ENCODE measurements at regions not wholly inside any gene's neighbourhood (a gene's known extent, or its start where the extent isn't known, plus 50 kb on each side); places are given as distances from the start of the nearest gene placed in this dataset.

DNA sequence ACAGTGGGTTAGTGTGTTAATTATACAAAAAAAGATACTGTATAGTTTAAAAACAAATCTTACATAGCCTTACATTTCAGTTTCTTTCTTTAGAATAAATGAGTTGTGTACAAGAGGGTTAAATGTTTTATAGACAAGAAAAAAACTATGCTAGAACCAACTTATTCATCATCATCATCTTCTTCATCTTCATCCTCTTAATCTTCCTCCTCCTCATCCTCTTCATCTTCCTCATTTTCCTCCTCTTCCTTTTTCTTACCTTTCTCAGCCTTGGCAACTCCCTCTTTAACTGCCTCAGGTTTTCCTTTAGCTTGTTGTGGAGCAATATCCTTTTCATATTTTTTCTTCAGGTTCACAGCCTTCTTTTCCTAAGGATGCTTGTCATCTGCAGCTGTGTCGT, 53.7 kb downstream of the RPS12 start:
- DNase-seq (ENCODE audit: low read depth in 2 of 2), result no peak

GRCh38 chr6:132872923-132873322, 58.6 kb downstream of the RPS12 start:
- DNase-seq (ENCODE audit: low read depth in 2 of 2), result no peak

GRCh38 chr6:132877003-132877402, 62.6 kb downstream of the RPS12 start:
- no peak for DNase-seq (ENCODE audit: low read depth in 2 of 2)

- peak in 1 of 2 donors; percentile 65 for DNase-seq (ENCODE audit: low read depth in 2 of 2)
Measured at GRCh38 chr6:132887204-132887603, 72.8 kb downstream of the RPS12 start.

DNA sequence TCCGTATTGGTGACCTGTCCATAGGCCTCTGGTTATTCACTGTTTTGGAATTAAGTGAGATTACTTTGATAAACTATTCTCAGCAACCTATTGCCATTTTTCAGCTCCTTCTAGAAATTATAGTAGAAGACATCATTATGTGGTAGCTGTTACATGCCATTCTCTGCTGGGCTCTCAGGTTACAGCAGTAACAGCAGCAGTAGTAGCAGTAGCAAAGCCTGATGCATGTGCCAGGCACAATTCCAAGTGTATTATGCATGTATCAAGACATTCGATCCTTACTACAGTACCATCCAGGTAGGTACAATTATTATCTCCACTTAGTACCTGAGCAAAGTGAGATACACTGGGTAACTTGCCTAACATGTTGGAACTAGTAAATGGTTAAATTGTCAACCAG, 74.3 kb downstream of the RPS12 start:
- no peak for DNase-seq (ENCODE audit: low read depth in 2 of 2)

DNA sequence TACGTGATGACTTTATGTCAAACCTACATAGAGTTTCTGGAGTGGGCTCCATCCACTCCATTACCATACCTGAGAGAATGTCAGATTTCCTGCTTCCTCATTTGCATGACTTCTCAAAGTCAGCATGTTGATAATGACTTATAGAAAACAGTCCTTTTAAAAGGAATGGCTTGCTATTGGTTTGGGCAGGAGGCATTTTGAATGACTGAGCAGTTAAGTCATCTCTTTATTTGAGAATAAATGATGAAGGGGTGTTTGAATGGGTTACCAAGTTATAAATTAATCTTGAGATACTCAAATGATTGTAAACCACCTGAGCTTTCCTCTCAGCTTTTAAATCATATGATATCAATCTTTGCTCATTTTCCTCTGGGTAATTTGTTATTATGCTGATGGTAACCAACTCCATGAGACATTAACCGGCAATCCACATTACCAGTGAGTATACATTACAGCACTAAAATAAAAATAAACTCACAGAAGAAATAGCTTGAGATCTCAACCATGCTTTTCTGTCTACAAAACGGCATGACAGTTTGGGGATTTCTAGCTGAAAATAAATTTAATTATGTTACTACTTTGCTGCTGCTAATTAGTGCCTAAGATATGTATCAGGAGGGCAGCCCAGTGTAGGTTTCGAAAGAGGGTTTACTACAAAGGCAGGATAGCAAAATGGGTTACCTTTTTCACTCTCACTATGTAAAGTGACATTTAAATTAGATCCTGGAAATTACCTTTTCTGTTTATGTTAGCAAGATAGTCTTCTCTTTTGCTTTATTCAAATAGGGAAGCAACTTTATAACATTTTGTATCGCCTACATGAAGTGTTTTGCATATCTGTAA, 78.8 kb downstream of the RPS12 start:
- no peak for DNase-seq (ENCODE audit: low read depth in 2 of 2)

DNA sequence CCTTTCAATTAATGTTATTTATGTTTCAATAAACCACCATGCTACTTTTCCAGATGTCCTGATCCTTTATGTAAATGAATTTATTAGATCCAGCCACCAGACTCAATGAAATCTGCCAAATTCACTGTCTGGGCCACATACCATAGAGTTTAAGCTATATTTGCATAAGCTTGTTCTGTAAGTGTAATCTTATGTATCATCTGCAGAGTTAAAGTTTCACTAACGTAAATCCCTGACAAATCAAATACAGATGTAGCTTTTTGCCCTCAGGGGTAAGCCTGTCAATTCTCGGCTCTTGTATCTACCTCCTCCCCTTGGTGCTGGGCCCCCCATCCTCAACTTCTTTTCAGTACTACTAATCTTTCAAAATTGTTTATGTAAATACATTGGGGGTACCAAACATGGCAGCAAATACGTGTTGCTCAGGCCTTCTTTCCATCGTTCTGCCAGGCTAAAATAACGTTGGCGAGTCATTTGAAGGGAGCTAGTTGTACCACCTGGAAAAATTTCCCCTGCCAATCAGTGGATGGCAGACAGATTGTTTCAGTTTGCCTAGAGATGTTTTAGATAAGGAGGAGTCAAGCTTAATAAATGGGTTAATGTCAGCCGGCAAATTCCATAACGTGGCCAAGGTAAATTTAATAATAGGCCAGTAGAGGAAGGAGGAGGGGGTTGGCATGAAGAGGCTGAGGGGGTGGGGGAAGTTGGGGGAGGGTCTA, 79.6 kb downstream of the RPS12 start:
- DNase-seq (ENCODE audit: low read depth in 2 of 2), result no peak

DNA sequence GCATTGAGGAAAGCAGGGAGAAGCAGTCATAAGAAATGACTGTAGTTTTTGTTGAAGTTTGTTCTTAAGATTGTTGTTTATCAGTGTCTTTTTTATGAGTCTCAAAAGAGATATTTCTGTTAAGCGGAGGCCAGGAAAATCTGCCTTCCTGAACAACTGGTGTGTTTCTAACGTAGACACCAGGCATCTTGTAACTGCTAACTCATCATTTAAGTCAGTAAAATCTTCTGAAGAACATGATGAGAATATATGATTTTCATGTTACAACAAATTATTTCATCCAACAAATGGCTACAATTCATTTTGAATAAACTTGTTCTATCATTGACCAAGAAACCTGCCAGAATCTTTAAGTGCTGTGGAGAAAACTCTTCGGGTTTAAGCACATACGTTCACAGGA, 84.0 kb downstream of the RPS12 start:
- no peak for DNase-seq (ENCODE audit: low read depth in 2 of 2)

GRCh38 chr6:132900849-132901248, 86.5 kb downstream of the RPS12 start:
- DNase-seq (ENCODE audit: low read depth in 2 of 2), result no peak

DNA sequence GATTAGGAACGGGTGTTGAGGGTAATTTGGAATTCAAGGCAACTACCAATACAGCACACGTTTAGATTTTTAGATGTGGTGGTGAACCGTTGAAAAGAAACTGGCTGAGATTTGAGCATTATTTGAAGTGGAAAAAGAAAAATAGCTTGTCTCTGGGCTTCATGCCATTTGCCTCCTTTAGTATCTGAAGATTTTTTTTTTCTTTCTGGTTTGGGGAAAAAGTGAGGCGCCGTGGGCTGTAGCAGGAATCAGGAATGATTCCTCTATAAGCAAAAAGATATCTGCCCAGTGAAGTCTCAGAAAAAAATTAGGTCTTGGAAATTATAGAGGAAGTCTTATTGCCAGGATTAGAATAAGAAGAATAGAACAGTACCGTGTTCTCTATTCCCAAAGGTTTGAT, 88.5 kb downstream of the RPS12 start:
- DNase-seq (ENCODE audit: low read depth in 2 of 2), result no peak

- DNase-seq (ENCODE audit: low read depth in 2 of 2), result peak in 1 of 2 donors; percentile 8
Measured at GRCh38 chr6:132907231-132907630, 92.9 kb downstream of the RPS12 start.

DNA sequence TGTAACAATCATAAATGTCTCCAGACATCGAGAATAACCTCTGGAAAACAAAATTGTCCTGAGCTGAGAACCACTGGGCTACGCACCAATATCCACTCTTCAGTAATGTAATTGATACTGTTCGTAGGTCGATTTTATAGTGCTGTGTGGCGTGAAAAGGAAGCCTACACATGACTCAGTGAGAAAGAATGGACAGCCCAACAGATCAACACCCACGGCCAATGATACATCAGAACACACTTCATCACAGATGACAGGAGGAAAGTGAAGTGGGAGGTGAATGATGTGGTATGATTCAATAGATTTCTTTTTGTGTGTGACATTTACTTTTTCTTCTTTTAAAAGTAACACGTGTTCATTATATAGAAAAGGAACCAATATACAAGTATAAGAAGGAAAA, 93.5 kb downstream of the RPS12 start:
- peak; percentile 39 to 67 for DNase-seq (ENCODE audit: low read depth in 2 of 2)

- DNase-seq (ENCODE audit: low read depth in 2 of 2), result no peak
Measured at GRCh38 chr6:132909742-132910141, 95.4 kb downstream of the RPS12 start.

GRCh38 chr6:132910759-132911158, 96.4 kb downstream of the RPS12 start:
- DNase-seq (ENCODE audit: low read depth in 2 of 2), result no peak

DNA sequence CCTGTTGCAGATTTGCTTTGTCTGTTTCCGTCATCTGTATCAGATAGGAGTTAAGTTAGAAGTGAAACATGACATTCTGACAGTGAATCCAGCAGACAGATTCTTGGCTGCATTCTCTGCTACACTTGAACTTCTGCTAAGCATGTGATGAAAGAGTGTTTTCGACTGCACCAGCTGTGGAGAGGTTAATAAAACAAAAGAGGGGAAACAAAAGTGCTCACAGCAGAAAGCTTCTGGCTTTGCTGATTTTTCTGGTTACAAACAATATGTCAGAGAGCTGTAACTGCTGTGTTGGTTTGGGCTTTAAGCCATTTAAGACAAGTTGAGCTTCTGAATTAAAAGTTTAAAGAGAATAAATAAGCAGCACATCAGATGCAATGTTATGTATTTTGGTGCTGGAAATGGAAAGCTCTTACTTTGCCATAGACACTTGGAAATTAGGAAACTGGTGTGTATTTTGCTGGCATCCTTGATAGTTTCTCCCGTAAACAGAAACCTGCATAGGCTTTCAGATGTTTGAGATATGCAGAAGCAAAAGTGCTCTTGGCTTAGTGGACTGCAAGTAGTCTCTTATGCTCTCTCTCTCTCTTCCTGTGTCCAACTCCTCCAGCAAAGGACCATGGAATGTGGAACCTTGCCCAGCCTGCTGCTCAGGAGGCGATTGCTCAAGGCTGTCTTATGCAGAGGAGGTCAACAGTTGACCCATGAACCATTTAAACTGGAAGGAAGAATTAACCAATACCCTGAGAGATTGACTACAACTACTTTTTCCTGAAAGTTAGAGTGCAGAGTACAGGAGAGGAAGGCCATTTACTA, 104.9 kb downstream of the RPS12 start:
- DNase-seq (ENCODE audit: low read depth in 2 of 2), result peak; percentile 74 to 86

- no peak for DNase-seq (ENCODE audit: low read depth in 2 of 2)
Measured at GRCh38 chr6:132927713-132928112, 113.3 kb downstream of the RPS12 start.

- DNase-seq (ENCODE audit: low read depth in 2 of 2), result no peak
Measured at GRCh38 chr6:132929141-132929540, 114.8 kb downstream of the RPS12 start.

- DNase-seq (ENCODE audit: low read depth in 2 of 2), result no peak
Measured at GRCh38 chr6:132931313-132931712, 116.9 kb downstream of the RPS12 start.

DNA sequence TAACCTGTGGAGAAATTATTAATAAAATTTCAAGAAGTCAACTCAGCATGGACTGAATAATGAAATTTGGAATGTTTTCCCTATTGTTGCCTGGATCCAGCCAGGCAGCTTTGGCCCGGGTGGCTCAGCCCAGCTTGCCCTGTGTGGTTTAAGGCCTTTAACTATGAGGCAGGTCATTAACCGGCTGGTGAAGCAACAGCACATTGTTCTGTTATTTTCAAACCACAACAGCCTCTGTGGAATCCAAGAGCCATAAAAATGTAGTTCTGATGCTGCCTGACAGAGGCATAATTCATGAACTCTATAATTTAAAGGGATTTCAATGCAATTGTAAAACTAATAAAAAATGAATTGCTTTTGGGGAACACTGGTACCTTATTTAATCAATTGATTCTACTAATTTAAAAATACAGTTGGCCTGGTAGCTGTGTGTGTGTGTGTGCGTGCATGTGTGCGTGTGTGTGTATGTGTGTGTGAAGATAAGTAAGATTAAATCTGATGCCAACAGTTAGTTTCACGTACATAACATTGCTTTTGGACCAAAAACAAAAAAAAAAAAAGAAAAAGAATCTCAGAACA, 117.7 kb downstream of the RPS12 start:
- DNase-seq (ENCODE audit: low read depth in 2 of 2), result peak in 1 of 2 donors; percentile 60

GRCh38 chr6:132932588-132932987, 118.2 kb downstream of the RPS12 start:
- no peak for DNase-seq (ENCODE audit: low read depth in 2 of 2)

DNA sequence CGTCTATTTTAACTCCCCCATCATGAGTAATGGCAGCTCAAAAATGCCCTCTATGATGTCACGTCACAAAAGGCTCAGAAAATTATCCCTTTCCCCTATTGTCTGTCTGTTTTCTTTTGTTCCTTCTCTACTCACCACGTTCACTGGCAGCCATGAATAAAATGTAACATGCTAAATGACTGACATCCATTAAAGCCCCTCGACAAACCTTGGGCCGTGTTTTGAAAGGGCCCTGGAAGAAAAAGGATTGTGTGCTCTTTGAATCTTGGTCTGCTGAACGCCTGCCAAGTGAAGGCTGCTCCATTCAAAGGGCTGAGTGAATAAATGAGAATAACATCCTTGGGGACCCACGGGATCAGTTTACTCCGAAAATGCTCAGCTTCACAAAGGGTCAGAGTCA, 118.7 kb downstream of the RPS12 start:
- DNase-seq (ENCODE audit: low read depth in 2 of 2), result no peak

DNA sequence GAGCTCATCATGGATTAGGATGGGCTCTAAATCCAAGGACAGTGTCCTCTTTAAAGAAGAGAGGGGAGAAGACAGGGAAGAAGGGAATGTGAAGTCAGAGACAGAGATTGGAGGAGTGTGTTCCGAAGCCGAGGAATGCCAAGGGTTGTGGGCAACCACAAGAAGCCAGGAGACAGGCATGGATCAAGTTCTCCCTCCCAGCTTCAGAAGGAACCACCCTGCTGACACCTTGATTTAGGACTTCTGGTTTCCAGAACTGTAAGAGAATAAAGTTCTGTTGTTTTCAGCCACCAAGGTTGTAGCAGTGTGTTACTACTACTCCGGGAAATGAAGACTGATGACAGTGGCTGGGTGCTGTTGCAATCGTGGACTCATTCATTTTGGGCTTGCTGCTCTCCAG, 120.1 kb downstream of the RPS12 start:
- no peak for DNase-seq (ENCODE audit: low read depth in 2 of 2)
